Left ventricle myocardium inferior (tissue), 1 donor: ENCODE measurements at regions not wholly inside any gene's neighbourhood (a gene's known extent, or its start where the extent isn't known, plus 50 kb on each side); places are given as distances from the start of the nearest gene placed in this dataset.
A peak's percentile ranks its signal among the peaks of the same experiment; 100 is the strongest.

Experiments
- DNase-seq: peaks from one replicate; pipeline ENCODE4 v3.0.0-alpha.2; 2020
- H3K27ac ChIP-seq: fragments of 200-600 bp; replicated peaks from 2 replicates; pipeline ENCODE4 v1.8.0; 2021
- H3K27me3 ChIP-seq: fragments of 200-600 bp; 2 replicates; pipeline ENCODE4 v1.8.0; 2021; ENCODE audit warnings: low read depth
- H3K36me3 ChIP-seq: fragments of 200-600 bp; 2 replicates; pipeline ENCODE4 v1.8.0; 2021
- H3K4me1 ChIP-seq: fragments of 200-600 bp; 2 replicates; pipeline ENCODE4 v1.8.0; 2021
- H3K4me3 ChIP-seq: fragments of 200-600 bp; 2 replicates; pipeline ENCODE4 v1.8.0; 2021; ENCODE audit warnings: mild to moderate bottlenecking, moderate library complexity
- H3K9me3 ChIP-seq: fragments of 200-600 bp; replicated peaks from 2 replicates; pipeline ENCODE4 v1.8.0; 2021
- CTCF ChIP-seq: fragments of 200-600 bp; IDR thresholded peaks from 2 replicates; pipeline ENCODE4 v1.8.0; 2021; ENCODE audit warnings: antibody characterized with exemption, mild to moderate bottlenecking, borderline replicate concordance
- intact Hi-C: fragments of 100-400 bp; cut with micrococcal nuclease; formaldehyde crosslinking; loops from one replicate; pipeline ENCODE4 v1.11.0; 2022
- donor health status: DM: no; HTN: yes; CAD: no; lungs with severe emphysema.

DNA sequence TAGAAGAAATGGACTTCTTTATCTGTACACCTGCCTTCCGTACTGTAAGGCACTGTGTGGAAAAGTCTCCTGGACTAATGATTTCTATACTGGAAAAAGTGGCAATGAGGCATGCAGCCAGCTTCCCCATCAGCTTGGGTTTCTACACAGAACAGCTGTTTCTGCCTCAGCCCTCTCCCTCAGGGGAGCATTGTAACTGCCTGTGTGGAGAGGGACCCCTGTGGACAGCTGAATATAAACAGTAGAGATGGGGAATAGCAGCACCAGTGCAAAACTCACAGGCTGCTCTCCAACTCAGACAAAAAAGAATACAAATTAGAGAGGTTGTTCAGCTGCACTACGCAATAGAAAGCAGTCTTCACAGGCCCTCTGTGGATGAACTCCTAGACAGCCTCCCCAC is 451.3 kb upstream of the MBL2 start:
- intact Hi-C loops, result no loop called here
- Histone ChIP-seq H3K9me3 (peaks cover 1% of the 10 kb centered on the region), H3K27me3 (no peaks in the 10 kb centered on the region)

DNA sequence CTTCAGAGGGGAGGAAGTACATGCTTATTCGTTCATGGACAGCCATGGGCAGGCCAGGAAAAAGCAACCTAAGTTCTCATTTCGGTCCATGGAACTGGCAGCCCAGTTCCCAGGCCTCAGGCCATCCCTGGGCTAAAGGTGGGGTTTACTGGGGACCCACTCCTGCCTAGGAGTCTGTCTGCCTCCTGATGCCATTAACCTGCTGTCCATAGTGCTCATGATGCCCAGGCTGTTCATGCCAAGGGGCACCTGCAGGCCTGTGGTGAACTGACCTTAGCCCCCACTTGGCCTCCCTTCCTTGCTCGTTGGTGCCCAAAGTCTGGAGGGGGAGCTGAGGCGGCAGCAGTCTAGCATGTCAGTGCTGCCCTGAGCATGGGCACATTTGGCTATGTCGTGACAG is 450.2 kb upstream of the MBL2 start:
- Histone ChIP-seq H3K27me3 (no peaks in the 10 kb centered on the region), H3K27ac (no peak overlapping the region), H3K36me3 (no peaks in the 10 kb centered on the region), H3K9me3 (no peaks in the 10 kb centered on the region), H3K4me3 (no peak overlapping the region), H3K4me1 (no peaks in the 10 kb centered on the region)
- no peak for TF ChIP-seq CTCF
- intact Hi-C loops, result no loop called here
- no peak for DNase-seq

More for the DNA sequence above, 451.3 kb upstream of the MBL2 start:
- Histone ChIP-seq H3K4me1 (no peaks in the 10 kb centered on the region), H3K4me3 (no peak overlapping the region), H3K36me3 (no peaks in the 10 kb centered on the region), H3K27ac (no peak overlapping the region)
- no peak for TF ChIP-seq CTCF
- DNase-seq, result no peak

DNA sequence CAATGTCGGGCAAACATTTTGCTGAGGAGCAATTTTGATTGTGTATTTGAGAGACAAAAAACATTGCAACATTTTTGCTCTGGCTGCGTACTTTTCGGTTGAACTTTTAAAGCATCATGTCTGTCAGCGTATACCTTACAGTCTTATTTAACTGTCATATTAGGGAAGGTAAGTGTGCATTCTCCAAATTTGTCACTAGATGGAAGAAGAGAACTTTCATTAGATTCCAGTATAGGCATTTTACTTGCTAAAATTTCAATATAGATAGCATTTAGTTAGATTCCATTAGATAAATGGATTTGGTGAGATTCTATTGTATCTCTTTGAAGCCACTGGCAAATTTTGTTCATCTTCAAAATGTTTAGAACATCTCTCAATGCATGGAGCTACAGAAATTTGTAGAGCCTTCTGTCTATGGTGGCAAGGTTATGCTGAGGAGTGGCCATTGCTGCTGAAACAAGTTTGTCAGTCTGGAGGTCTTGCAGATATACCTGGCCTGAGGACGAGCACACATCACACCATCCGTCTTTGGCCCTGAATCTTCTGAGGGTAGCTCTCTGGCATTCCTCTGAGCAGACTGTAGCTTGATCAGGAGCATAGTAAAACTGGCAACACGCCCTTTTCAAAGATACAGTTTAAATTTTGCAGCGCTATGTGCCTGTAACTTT is 437.5 kb upstream of the MBL2 start:
- H3K27me3 ChIP-seq, result no peaks in the 10 kb centered on the region
- intact Hi-C loops, result no loop called here
- no peaks in the 10 kb centered on the region for H3K9me3 ChIP-seq
- no peaks in the 10 kb centered on the region for H3K4me1 ChIP-seq
- H3K4me3 ChIP-seq, result no peak overlapping the region
- no peak for DNase-seq
- no peaks in the 10 kb centered on the region for H3K36me3 ChIP-seq
- TF ChIP-seq CTCF, result peak; percentile 51
- H3K27ac ChIP-seq, result no peak overlapping the region

- DNase-seq, result no peak
- intact Hi-C loops, result no loop called here
- TF ChIP-seq CTCF, result no peak
Measured at GRCh38 chr10:53183733-53184132, 411.1 kb upstream of the MBL2 start.

DNA sequence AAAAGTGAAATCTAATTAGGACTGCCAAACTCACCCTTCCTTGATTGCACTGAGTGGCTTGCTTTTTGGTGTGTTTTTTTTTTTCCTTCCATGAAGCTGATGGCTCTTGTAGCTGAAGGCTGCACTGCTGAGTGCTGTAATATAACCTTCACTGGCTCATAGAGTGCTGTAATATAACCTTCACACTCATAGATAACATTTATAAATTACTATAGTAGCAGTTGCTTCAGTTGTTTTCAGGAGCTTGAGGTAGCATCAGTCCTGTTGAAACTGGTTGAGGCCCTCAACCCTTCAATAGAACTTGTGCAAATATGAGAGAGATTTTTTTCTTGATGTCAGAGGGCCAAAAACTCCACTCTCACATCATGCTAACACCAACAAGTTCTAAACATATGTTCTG is 404.9 kb upstream of the MBL2 start:
- no peak overlapping the region for H3K27ac ChIP-seq

More at GRCh38 chr10:53183733-53184132, 411.1 kb upstream of the MBL2 start:
- Histone ChIP-seq H3K36me3 (no peaks in the 10 kb centered on the region), H3K27ac (no peak overlapping the region), H3K4me1 (no peaks in the 10 kb centered on the region), H3K27me3 (no peaks in the 10 kb centered on the region), H3K4me3 (no peak overlapping the region), H3K9me3 (peaks cover 21% of the 10 kb centered on the region)

More for the DNA sequence above, 404.9 kb upstream of the MBL2 start:
- no peak for DNase-seq
- TF ChIP-seq CTCF, result no peak
- intact Hi-C loops, result no loop called here
- Histone ChIP-seq H3K36me3 (no peaks in the 10 kb centered on the region), H3K4me3 (no peak overlapping the region), H3K9me3 (no peaks in the 10 kb centered on the region), H3K4me1 (no peaks in the 10 kb centered on the region), H3K27me3 (no peaks in the 10 kb centered on the region)
